ENCODE measurements at regions not wholly inside any gene's neighbourhood (a gene's known extent, or its start where the extent isn't known, plus 50 kb on each side); places are given as distances from the start of the nearest gene placed in this dataset.

GRCh38 chr6:148217921-148218320, 124.7 kb upstream of the SASH1 start:
- no peak for DNase-seq

GRCh38 chr6:148218542-148219258, 123.9 kb upstream of the SASH1 start:
- DNase-seq: no peak

GRCh38 chr6:148221196-148221979, 121.2 kb upstream of the SASH1 start:
- no peak for DNase-seq

GRCh38 chr6:148222376-148222775, 120.3 kb upstream of the SASH1 start:
- DNase-seq: no peak

GRCh38 chr6:148222846-148223245, 119.8 kb upstream of the SASH1 start:
- DNase-seq: no peak

GRCh38 chr6:148223424-148223842, 119.2 kb upstream of the SASH1 start:
- DNase-seq: peak; percentile 56

GRCh38 chr6:148225871-148226270, 116.8 kb upstream of the SASH1 start:
- DNase-seq: no peak

- no peak for DNase-seq
Observed at GRCh38 chr6:148226284-148226683, 116.4 kb upstream of the SASH1 start.

- DNase-seq: peak; percentile 79
Observed at GRCh38 chr6:148231572-148231971, 111.1 kb upstream of the SASH1 start.

- DNase-seq: peak; percentile 17
Observed at GRCh38 chr6:148235446-148235845, 107.2 kb upstream of the SASH1 start.

- no peak for DNase-seq
Observed at GRCh38 chr6:148238713-148239112, 103.9 kb upstream of the SASH1 start.

- no peak for DNase-seq
Observed at GRCh38 chr6:148239215-148239614, 103.4 kb upstream of the SASH1 start.

GRCh38 chr6:148239801-148240460, 102.7 kb upstream of the SASH1 start:
- DNase-seq: no peak

GRCh38 chr6:148240461-148240840, 102.2 kb upstream of the SASH1 start:
- DNase-seq: peak; percentile 60

GRCh38 chr6:148240861-148241477, 101.7 kb upstream of the SASH1 start:
- DNase-seq: no peak

- DNase-seq: no peak
Observed at GRCh38 chr6:148242180-148242579, 100.5 kb upstream of the SASH1 start.

GRCh38 chr6:148244217-148244935, 98.3 kb upstream of the SASH1 start:
- DNase-seq: no peak

- no peak for DNase-seq
Observed at GRCh38 chr6:148247386-148248063, 95.1 kb upstream of the SASH1 start.

GRCh38 chr6:148249160-148249559, 93.5 kb upstream of the SASH1 start:
- DNase-seq: no peak

- DNase-seq: no peak
Observed at GRCh38 chr6:148249679-148250375, 92.8 kb upstream of the SASH1 start.
